ENCODE measurements at regions not wholly inside any gene's neighbourhood (a gene's known extent, or its start where the extent isn't known, plus 50 kb on each side); places are given as distances from the start of the nearest gene placed in this dataset.

- no peak for DNase-seq
These were observed 149.8 kb downstream of the MED10 start for GRCh38 chr5:6228257-6229250.

GRCh38 chr5:6225121-6225607 is 153.2 kb downstream of the MED10 start:
- DNase-seq: no peak

- DNase-seq: no peak
These were observed 153.9 kb downstream of the MED10 start for GRCh38 chr5:6224406-6224805.

- DNase-seq: no peak
These were observed 155.4 kb downstream of the MED10 start for GRCh38 chr5:6222899-6223298.

- DNase-seq: no peak
These were observed 156.2 kb downstream of the MED10 start for GRCh38 chr5:6222121-6222520.

GRCh38 chr5:6221141-6221626 is 157.2 kb downstream of the MED10 start:
- DNase-seq: no peak

GRCh38 chr5:6220346-6221088 is 157.8 kb downstream of the MED10 start:
- no peak for DNase-seq

- DNase-seq: no peak
These were observed 159.8 kb downstream of the MED10 start for GRCh38 chr5:6218517-6218916.

GRCh38 chr5:6218116-6218515 is 160.2 kb downstream of the MED10 start:
- DNase-seq: no peak

- no peak for DNase-seq
These were observed 161.8 kb downstream of the MED10 start for GRCh38 chr5:6216471-6217075.

GRCh38 chr5:6215891-6216290 is 162.5 kb downstream of the MED10 start:
- no peak for DNase-seq

- DNase-seq: no peak
These were observed 166.1 kb downstream of the MED10 start for GRCh38 chr5:6212244-6212643.

GRCh38 chr5:6206501-6206900 is 171.8 kb downstream of the MED10 start:
- DNase-seq: no peak

- DNase-seq: no peak
These were observed 175.4 kb downstream of the MED10 start for GRCh38 chr5:6202968-6203365.

GRCh38 chr5:6202149-6202967 is 176.0 kb downstream of the MED10 start:
- DNase-seq: no peak

- DNase-seq: no peak
These were observed 176.7 kb downstream of the MED10 start for GRCh38 chr5:6201631-6202030.

- no peak for DNase-seq
These were observed 179.8 kb downstream of the MED10 start for GRCh38 chr5:6198531-6198930.

- DNase-seq: no peak
These were observed 180.9 kb downstream of the MED10 start for GRCh38 chr5:6197427-6197826.

- DNase-seq: no peak
These were observed 182.5 kb downstream of the MED10 start for GRCh38 chr5:6195711-6196358.

GRCh38 chr5:6194906-6195612 is 183.3 kb downstream of the MED10 start:
- no peak for DNase-seq

GRCh38 chr5:6194261-6194875 is 184.0 kb downstream of the MED10 start:
- DNase-seq: no peak
